Stomach (tissue), 4 donors: ENCODE measurements at regions not wholly inside any gene's neighbourhood (a gene's known extent, or its start where the extent isn't known, plus 50 kb on each side); places are given as distances from the start of the nearest gene placed in this dataset.

Experiments used
- POLR2A ChIP-seq, 4 donors: fragments of 450-650 bp; IDR thresholded peaks; one replicate each; pipeline ENCODE4 v1.6.1; 2016; ENCODE audit warnings: antibody characterized with exemption in 4 of 4, control low read depth in 2 of 4, mild to moderate bottlenecking in 1 of 4, moderate library complexity in 1 of 4
- POLR2AphosphoS5 ChIP-seq, 3 donors: sonication (generic); formaldehyde crosslinking; IDR thresholded peaks; one replicate each; pipeline ENCODE4 v1.6.1; 2016; ENCODE audit warnings: antibody characterized with exemption in 3 of 3
- TF ChIP-seq, protein P1 (sequence below), 7 experiments: fragments of 450-650 bp in 4 of 7; fragments of 200-600 bp in 3 of 7; sonication (generic) in 3 of 7; IDR thresholded peaks; one replicate each; pipeline ENCODE4 v1.5.1; 2016 to 2019; ENCODE audit warnings: antibody characterized with exemption in 7 of 7, control low read depth in 2 of 7, mild to moderate bottlenecking in 1 of 7

DNA sequence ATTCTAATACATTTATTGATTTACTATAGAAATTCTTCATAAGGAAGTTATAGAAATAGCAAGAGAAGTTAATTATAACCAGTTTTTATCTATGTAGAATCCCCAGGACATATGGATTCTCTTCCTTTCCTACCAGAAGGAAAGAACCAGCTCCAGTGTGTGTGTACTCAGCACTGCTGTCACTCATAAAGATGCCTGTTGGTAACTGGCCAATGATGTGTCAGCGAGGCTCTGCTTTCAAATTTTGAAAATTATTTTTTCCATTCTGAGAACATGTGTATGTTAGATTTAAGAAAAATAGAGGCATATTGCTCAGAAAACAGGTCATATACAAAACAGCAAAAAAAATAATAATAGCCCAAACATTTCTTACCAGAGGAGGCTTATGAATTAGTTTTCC, 814.8 kb upstream of the IGFBP7 start:
- TF ChIP-seq POLR2AphosphoS5 (IDR thresholded peaks at IDR 0.05) (no peak), POLR2A (IDR thresholded peaks at IDR 0.05) (no peak)
- TF ChIP-seq, protein P1, sequence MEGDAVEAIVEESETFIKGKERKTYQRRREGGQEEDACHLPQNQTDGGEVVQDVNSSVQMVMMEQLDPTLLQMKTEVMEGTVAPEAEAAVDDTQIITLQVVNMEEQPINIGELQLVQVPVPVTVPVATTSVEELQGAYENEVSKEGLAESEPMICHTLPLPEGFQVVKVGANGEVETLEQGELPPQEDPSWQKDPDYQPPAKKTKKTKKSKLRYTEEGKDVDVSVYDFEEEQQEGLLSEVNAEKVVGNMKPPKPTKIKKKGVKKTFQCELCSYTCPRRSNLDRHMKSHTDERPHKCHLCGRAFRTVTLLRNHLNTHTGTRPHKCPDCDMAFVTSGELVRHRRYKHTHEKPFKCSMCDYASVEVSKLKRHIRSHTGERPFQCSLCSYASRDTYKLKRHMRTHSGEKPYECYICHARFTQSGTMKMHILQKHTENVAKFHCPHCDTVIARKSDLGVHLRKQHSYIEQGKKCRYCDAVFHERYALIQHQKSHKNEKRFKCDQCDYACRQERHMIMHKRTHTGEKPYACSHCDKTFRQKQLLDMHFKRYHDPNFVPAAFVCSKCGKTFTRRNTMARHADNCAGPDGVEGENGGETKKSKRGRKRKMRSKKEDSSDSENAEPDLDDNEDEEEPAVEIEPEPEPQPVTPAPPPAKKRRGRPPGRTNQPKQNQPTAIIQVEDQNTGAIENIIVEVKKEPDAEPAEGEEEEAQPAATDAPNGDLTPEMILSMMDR (IDR thresholded peaks at IDR 0.05) = no peak
